GM23338 (cell line): ENCODE measurements at regions not wholly inside any gene's neighbourhood (a gene's known extent, or its start where the extent isn't known, plus 50 kb on each side); places are given as distances from the start of the nearest gene placed in this dataset.

ENCODE experiments used
- ATAC-seq: fragments of 200-7000 bp; cut with Tn5 transposase; 3 replicates; pipeline ENCODE4 v1.9.1; 2020
- DNase-seq: peaks from one replicate; pipeline ENCODE4 v3.0.0-alpha.2; 2015; ENCODE audit warnings: low spot score
- H2AFZ ChIP-seq: fragments of 200-600 bp; sonication (generic); 2 replicates; pipeline ENCODE4 v1.8.0; 2016; ENCODE audit warnings: antibody characterized with exemption, mild to moderate bottlenecking, moderate library complexity
- H3F3A ChIP-seq: fragments of 200-600 bp; sonication (generic); replicated peaks from 2 replicates; pipeline ENCODE4 v1.8.0; 2017; ENCODE audit warnings: antibody characterized with exemption, mixed run types, low read depth
- H3K27ac ChIP-seq: fragments of 200-600 bp; sonication (generic); 2 replicates; pipeline ENCODE4 v1.6.1; 2016; ENCODE audit warnings: low read depth
- H3K27me3 ChIP-seq: fragments of 200-600 bp; sonication (generic); 2 replicates; pipeline ENCODE4 v1.8.0; 2016; ENCODE audit warnings: mild to moderate bottlenecking, mixed run types, moderate library complexity; ENCODE audit not compliant: insufficient read depth
- H3K36me3 ChIP-seq: fragments of 200-600 bp; sonication (generic); 2 replicates; pipeline ENCODE4 v1.8.0; 2016; ENCODE audit warnings: mild to moderate bottlenecking; ENCODE audit not compliant: insufficient read depth
- H3K4me1 ChIP-seq: fragments of 200-600 bp; sonication (generic); 2 replicates; pipeline ENCODE4 v1.8.0; 2016; ENCODE audit warnings: mild to moderate bottlenecking, moderate library complexity; ENCODE audit not compliant: insufficient read depth
- H3K4me2 ChIP-seq: fragments of 200-600 bp; sonication (generic); 2 replicates; pipeline ENCODE4 v1.7.1; 2017; ENCODE audit warnings: mixed run types
- H3K4me3 ChIP-seq: fragments of 200-600 bp; sonication (generic); 2 replicates; pipeline ENCODE4 v1.6.1; 2016; ENCODE audit warnings: mixed run types
- H3K79me2 ChIP-seq: fragments of 200-600 bp; sonication (generic); replicated peaks from 2 replicates; pipeline ENCODE4 v1.8.0; 2017; ENCODE audit warnings: mild to moderate bottlenecking; ENCODE audit not compliant: insufficient read depth
- H3K9me2 ChIP-seq: fragments of 200-600 bp; sonication (generic); 2 replicates; pipeline ENCODE4 v1.8.0; 2017; ENCODE audit not compliant: insufficient read depth
- H4K20me1 ChIP-seq: fragments of 200-600 bp; sonication (generic); replicated peaks from 2 replicates; pipeline ENCODE4 v1.8.0; 2017; ENCODE audit warnings: mild to moderate bottlenecking; ENCODE audit not compliant: insufficient read depth
- H3K27ac Mint-ChIP-seq: 2 replicates; pipeline ENCODE4 v1.8.0; 2020; ENCODE audit warnings: inconsistent platforms, mild to moderate bottlenecking, moderate library complexity, mixed read lengths
- H3K27me3 Mint-ChIP-seq: 3 replicates; pipeline ENCODE4 v1.8.0; 2022; ENCODE audit warnings: low read depth, mild to moderate bottlenecking, moderate library complexity, mixed read lengths, inconsistent platforms; ENCODE audit not compliant: insufficient read depth, poor library complexity
- H3K36me3 Mint-ChIP-seq: 3 replicates; pipeline ENCODE4 v1.8.0; 2021; ENCODE audit warnings: low read depth, mild to moderate bottlenecking, inconsistent platforms, moderate library complexity, mixed read lengths
- H3K4me1 Mint-ChIP-seq: 3 replicates; pipeline ENCODE4 v1.8.0; 2020; ENCODE audit warnings: mild to moderate bottlenecking, inconsistent platforms, mixed read lengths
- H3K4me3 Mint-ChIP-seq: 3 replicates; pipeline ENCODE4 v1.8.0; 2021; ENCODE audit warnings: moderate library complexity, mild to moderate bottlenecking, inconsistent platforms, mixed read lengths
- H3K9me3 Mint-ChIP-seq: 3 replicates; pipeline ENCODE4 v1.8.0; 2020; ENCODE audit warnings: moderate library complexity, mild to moderate bottlenecking, inconsistent platforms, mixed read lengths
- CTCF ChIP-seq, 2 experiments: fragments of 200-600 bp in 1 of 2; sonication (generic) in 1 of 2; conservative IDR thresholded peaks; 2 replicates each; pipeline versions ENCODE4 v1.5.1 to v1.6.1; 2016 to 2017; ENCODE audit warnings: antibody characterized with exemption in 2 of 2, low read depth in 2 of 2, mild to moderate bottlenecking in 2 of 2, moderate library complexity in 1 of 2
- EZH2 ChIP-seq: fragments of 200-600 bp; sonication (generic); IDR thresholded peaks from one replicate; pipeline ENCODE4 v1.8.0; 2017; ENCODE audit warnings: antibody characterized with exemption, mild to moderate bottlenecking, low read depth; ENCODE audit not compliant: unreplicated experiment
- EZH2phosphoT487 ChIP-seq: fragments of 200-600 bp; sonication (generic); IDR thresholded peaks from one replicate; pipeline ENCODE4 v1.8.1; 2018; ENCODE audit warnings: antibody characterized with exemption; ENCODE audit not compliant: unreplicated experiment
- REST ChIP-seq: IDR thresholded peaks from one replicate; pipeline ENCODE4 v1.6.1; 2018; ENCODE audit warnings: antibody characterized with exemption; ENCODE audit not compliant: unreplicated experiment
- ZNF462 ChIP-seq: fragments of 250-450 bp; sonication (Bioruptor Pico); IDR thresholded peaks from 2 replicates; pipeline ENCODE4 v1.5.0; 2020; ENCODE audit warnings: mild to moderate bottlenecking, moderate library complexity

GRCh38 chr18:65567372-65567771, 183.4 kb upstream of the CDH7 start (continued):
- TF ChIP-seq ZNF462 (CRISPR knock-in tag) (no peak), EZH2 (no peak), CTCF (conservative IDR thresholded peaks at IDR 0.05; ENCODE audit: low read depth in 2 of 2) (peak; percentile 63 to 69)

GRCh38 chr18:65548316-65548715, 202.5 kb upstream of the CDH7 start:
- H3K36me3 ChIP-seq, result no peaks in the 10 kb centered on the region
- H2AFZ ChIP-seq, result no peak overlapping the region
- no peak overlapping the region for H3K4me2 ChIP-seq
- no peaks in the 10 kb centered on the region for H4K20me1 ChIP-seq
- Mint-ChIP-seq H3K4me3 (no peak overlapping the region), H3K36me3 (no peaks in the 10 kb centered on the region), H3K4me1 (no peaks in the 10 kb centered on the region), H3K27me3 (peaks cover 2% of the 10 kb centered on the region), H3K27ac (no peak overlapping the region), H3K9me3 (no peaks in the 10 kb centered on the region)
- H3K27ac ChIP-seq, result no peak overlapping the region
- H3F3A ChIP-seq, result no peaks in the 10 kb centered on the region
- no peaks in the 10 kb centered on the region for H3K27me3 ChIP-seq
- H3K4me1 ChIP-seq, result no peaks in the 10 kb centered on the region
- H3K9me2 ChIP-seq, result no peaks in the 10 kb centered on the region
- no peak overlapping the region for H3K4me3 ChIP-seq
- DNase-seq (no peak), ATAC-seq (no peak)
- H3K79me2 ChIP-seq, result no peaks in the 10 kb centered on the region
- TF ChIP-seq REST (no peak), EZH2phosphoT487 (no peak)
